Activated T-helper 1 cell treated with anti-CD3 and anti-CD28 coated beads, Interleukin-12 subunit alpha, Interleukin-12 subunit beta, Interleukin-2, Interleukin-4 antibody, amounts not matched to agents 30 ng/mL and 10 ng/mL and 1 ng/mL, durations not matched to agents 14 hours and 24 hours and 36 hours (primary cell): ENCODE measurements at regions not wholly inside any gene's neighbourhood (a gene's known extent, or its start where the extent isn't known, plus 50 kb on each side); places are given as distances from the start of the nearest gene placed in this dataset.

Source experiments
- DNase-seq: peaks from one replicate; pipeline ENCODE4 v3.0.0; 2021; ENCODE audit warnings: low spot score
- H3K27ac Mint-ChIP-seq: one replicate; pipeline ENCODE4 v1.8.0; 2021; ENCODE audit warnings: mild to moderate bottlenecking, mixed read lengths
- H3K27me3 Mint-ChIP-seq: one replicate; pipeline ENCODE4 v1.8.0; 2022; ENCODE audit warnings: mild to moderate bottlenecking, moderate library complexity, mixed read lengths; ENCODE audit not compliant: insufficient read depth
- H3K36me3 Mint-ChIP-seq: one replicate; pipeline ENCODE4 v1.8.0; 2021; ENCODE audit warnings: low read depth, mixed read lengths
- H3K4me1 Mint-ChIP-seq: one replicate; pipeline ENCODE4 v1.8.0; 2021; ENCODE audit warnings: low read depth, mixed read lengths
- H3K4me3 Mint-ChIP-seq: one replicate; pipeline ENCODE4 v1.8.0; 2021; ENCODE audit warnings: mild to moderate bottlenecking, moderate library complexity, mixed read lengths
- H3K9me3 Mint-ChIP-seq: one replicate; pipeline ENCODE4 v1.8.0; 2021; ENCODE audit warnings: mixed read lengths
- intact Hi-C: fragments of 100-400 bp; cut with micrococcal nuclease; formaldehyde crosslinking; loops from one replicate; pipeline ENCODE4 v1.15.1; 2024

DNA sequence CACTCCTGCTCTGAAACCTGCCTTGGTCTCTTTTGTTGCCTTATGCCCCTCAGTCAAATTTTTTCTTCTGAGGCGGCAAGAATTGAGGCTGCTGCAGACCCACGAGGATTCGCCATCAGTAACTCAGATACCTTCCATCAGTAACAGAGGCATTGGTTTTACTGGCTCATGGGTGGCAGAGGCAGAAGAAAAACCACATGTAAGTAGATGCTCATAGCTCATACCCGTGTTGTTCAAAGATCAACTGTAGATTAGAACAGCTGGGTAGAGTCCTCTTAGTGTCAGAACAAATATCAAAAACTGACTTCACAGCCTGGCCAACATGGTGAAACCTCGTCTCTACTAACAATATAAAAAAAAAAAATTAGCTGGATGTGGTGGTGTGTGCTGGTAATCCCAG lies 598.0 kb upstream of the SOX11 start:
- Mint-ChIP-seq H3K27ac (no peak overlapping the region), H3K27me3 (no peaks in the 10 kb centered on the region), H3K4me3 (no peak overlapping the region), H3K9me3 (peaks cover 8% of the 10 kb centered on the region), H3K36me3 (no peaks in the 10 kb centered on the region), H3K4me1 (no peaks in the 10 kb centered on the region)
- no peak for DNase-seq
- intact Hi-C loops = no loop called here

DNA sequence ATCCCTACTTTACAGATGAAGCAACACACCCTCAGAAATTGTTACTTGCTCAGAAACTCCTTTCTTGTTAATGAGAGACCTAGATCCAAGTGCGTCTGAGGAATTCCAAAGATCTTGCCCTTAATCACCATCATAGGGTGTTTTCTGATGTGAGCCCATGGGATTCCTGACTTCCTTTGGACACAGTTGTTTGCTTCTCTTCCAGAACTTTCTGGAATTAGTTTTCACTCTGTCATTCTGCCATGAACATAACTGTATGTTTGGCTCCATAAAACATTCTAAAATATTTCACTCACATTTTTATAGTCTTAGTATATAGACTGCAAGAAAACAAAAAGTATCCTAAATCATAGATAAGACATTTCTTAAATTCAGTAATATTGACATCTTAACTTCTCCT lies 593.9 kb upstream of the SOX11 start:
- DNase-seq = no peak
- no peaks in the 10 kb centered on the region for H3K4me1 Mint-ChIP-seq
- no peak overlapping the region for H3K27ac Mint-ChIP-seq
- no peaks in the 10 kb centered on the region for H3K27me3 Mint-ChIP-seq
- intact Hi-C loops = no loop called here
- no peak overlapping the region for H3K4me3 Mint-ChIP-seq
- no peaks in the 10 kb centered on the region for H3K36me3 Mint-ChIP-seq
- peaks cover 12% of the 10 kb centered on the region for H3K9me3 Mint-ChIP-seq

DNA sequence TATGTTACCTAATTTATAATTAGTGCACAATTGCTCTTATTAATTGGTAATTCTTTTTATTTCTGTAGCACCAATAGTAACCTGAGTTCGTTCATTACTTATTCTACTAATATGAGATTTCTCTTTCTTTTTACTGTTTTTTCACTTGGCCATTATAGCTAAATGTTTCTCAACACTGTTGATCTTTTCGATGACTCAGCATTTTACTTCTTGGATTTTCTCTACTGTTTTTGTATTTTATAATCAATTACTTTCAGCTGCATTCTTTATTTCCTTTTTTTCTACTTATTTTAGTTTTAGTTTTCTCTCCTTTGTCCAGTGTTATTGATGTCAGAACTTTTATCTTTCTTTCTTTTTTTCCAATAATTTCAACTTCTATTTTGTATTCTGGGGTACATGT lies 589.4 kb upstream of the SOX11 start:
- Mint-ChIP-seq H3K4me3 (no peak overlapping the region), H3K27ac (no peak overlapping the region), H3K36me3 (no peaks in the 10 kb centered on the region), H3K27me3 (no peaks in the 10 kb centered on the region), H3K4me1 (no peaks in the 10 kb centered on the region), H3K9me3 (peaks cover 13% of the 10 kb centered on the region)
- DNase-seq = no peak
- intact Hi-C loops = no loop called here

DNA sequence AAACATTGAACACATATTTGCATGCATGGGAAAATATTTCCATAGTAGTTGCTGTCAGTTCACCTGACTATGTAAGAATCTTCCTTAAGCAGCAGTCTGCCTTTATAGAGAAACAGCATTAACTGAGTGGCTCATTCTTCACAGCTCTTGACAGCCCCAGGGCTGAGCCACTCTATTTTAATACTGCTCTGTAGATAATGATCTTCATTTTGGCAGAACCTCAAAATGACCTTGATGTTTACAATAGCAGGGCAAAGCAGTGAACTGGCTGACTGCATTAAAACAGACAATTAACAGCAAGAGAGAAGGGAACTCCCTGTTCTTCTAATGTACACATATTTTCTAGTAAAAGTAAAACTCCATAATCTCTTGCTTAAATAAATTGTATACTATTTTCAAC lies 580.6 kb upstream of the SOX11 start:
- DNase-seq = no peak
- intact Hi-C loops = no loop called here
- Mint-ChIP-seq H3K4me3 (no peak overlapping the region), H3K27me3 (no peaks in the 10 kb centered on the region), H3K4me1 (no peaks in the 10 kb centered on the region), H3K9me3 (peaks cover 30% of the 10 kb centered on the region), H3K27ac (no peak overlapping the region), H3K36me3 (no peaks in the 10 kb centered on the region)

DNA sequence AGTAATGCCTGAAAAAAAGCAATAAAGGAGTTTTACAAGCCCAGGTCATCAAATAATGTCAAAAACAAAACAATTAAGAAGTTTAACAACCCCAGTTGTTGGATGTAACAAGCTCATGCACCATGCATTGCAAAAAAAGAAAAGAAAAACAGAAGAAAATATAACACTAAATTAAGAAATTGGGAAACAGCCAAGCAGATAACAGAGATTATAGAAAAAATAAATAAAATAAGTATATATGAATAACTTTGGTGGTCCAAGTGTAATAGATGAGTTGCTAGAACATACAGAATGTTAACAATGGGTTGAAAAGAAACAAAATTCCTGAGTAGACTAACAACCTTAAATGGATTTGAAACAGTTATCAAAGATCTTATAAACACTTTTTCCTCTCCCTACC lies 573.1 kb upstream of the SOX11 start:
- no peak overlapping the region for H3K27ac Mint-ChIP-seq

DNA sequence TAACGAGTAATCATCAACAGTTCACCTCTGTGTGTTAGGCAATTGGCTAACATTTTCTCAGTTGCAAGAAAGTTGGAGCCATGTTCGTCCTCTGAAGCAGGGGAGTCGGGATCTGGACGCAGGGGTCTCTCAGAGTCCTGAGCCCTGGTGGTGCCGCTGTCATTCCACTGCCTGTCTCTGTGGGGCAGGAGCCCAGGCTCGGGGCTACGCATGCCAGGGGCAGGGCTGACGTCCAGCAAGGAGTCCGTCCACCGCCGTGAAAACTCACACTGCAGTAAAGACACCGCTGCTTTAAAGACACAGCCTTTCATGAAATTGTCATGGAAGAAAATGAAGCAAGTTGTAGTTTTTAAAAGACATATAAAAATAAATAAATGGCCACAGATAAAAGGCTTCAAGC lies 571.1 kb upstream of the SOX11 start:
- Mint-ChIP-seq H3K27ac (no peak overlapping the region), H3K4me3 (no peak overlapping the region), H3K36me3 (no peaks in the 10 kb centered on the region), H3K27me3 (no peaks in the 10 kb centered on the region), H3K9me3 (no peaks in the 10 kb centered on the region), H3K4me1 (no peaks in the 10 kb centered on the region)
- intact Hi-C loops = no loop called here
- no peak for DNase-seq

More for the DNA sequence above, 573.1 kb upstream of the SOX11 start:
- DNase-seq = no peak
- Mint-ChIP-seq H3K4me1 (no peaks in the 10 kb centered on the region), H3K27me3 (no peaks in the 10 kb centered on the region), H3K9me3 (peaks cover 5% of the 10 kb centered on the region), H3K4me3 (no peak overlapping the region), H3K36me3 (no peaks in the 10 kb centered on the region)
- intact Hi-C loops = no loop called here

DNA sequence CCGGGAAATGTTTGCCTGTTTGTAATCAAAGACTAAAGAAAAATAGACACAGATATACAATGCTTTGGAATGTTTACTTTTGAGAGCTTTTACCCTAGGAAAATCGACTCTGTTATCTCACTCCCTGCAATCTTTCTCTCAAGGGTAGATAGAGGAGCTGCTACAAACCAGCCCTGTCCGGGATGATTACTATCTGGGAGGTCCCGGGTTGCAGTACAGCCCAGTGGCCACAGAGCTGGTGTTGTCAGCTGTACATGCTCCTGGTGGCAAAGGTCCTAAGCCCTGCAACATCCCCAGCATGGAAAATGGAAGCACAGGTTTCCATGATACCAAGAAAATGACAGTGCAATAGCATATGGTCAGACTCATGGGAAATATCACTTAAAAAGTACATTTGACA lies 570.5 kb upstream of the SOX11 start:
- no peak for DNase-seq
- H3K27me3 Mint-ChIP-seq = no peaks in the 10 kb centered on the region
- no peaks in the 10 kb centered on the region for H3K36me3 Mint-ChIP-seq
- intact Hi-C loops = no loop called here
- H3K4me3 Mint-ChIP-seq = no peak overlapping the region
- H3K27ac Mint-ChIP-seq = no peak overlapping the region
- H3K9me3 Mint-ChIP-seq = no peaks in the 10 kb centered on the region
- no peaks in the 10 kb centered on the region for H3K4me1 Mint-ChIP-seq

DNA sequence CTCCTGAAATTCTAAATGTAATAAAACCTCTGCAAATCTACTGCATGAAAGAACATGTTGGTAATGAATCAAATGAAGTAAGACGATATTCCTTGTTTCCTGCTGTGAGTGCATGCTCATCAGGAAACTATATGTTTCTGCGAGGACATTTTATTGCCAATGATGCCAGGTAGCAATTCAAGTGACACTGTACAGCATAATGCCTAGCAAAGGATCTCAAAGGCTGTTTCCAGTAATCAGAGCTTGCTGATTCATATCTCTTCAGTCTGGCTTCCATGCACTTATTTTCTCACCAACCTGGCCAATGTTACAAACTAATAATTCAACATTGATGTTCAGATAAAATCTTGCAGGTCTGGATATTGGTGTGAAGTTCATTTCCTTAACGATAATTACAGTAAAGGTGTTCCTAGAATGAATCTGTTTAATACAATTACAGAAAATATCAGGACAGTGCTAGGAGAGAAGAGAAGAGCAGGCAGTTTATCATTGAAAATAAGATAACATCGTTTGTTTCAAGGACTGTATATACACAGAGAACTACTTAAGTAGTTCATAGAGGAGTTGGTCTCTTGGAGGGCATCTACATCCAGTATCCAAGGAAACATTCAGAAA lies 568.5 kb upstream of the SOX11 start:
- Mint-ChIP-seq H3K27ac (no peak overlapping the region), H3K4me1 (no peaks in the 10 kb centered on the region), H3K27me3 (no peaks in the 10 kb centered on the region), H3K36me3 (no peaks in the 10 kb centered on the region), H3K4me3 (no peak overlapping the region), H3K9me3 (no peaks in the 10 kb centered on the region)
- no peak for DNase-seq
- intact Hi-C loops = no loop called here

DNA sequence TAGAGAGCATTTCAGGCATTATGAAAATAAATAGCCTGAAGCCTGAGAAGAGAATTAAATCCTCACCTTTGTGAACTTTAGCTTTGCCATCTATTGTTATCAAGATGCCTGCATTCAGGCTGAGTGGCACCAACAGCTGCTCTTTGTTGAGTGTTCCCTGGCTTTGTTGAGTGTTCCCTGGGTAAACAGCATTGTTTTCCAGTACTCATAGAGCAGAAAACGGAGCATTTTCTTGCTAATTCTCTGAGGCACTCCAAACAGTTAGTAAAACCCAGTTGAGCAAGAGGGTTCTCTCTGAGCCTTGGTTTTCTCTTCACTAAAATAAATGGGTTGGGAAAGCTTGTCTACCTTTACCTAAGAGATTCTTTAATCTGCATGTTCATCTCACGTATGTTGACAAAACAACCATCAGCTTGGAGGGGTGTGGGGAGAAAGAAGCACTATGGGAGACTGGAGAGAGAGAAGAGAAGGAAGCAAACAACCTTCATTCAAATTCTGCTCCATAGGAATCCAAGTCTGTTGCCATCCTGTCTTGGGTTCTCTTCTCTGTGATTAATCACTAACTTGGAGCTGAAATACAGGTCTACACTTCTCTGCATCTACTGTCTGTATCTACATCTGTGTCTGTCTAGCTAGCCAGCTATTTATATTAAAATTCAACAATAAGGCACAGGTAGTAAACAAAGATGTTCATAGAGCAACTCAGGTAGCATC lies 567.0 kb upstream of the SOX11 start:
- Mint-ChIP-seq H3K4me3 (no peak overlapping the region), H3K36me3 (no peaks in the 10 kb centered on the region), H3K27ac (no peak overlapping the region), H3K4me1 (no peaks in the 10 kb centered on the region), H3K9me3 (no peaks in the 10 kb centered on the region), H3K27me3 (no peaks in the 10 kb centered on the region)
- intact Hi-C loops = no loop called here
- no peak for DNase-seq

DNA sequence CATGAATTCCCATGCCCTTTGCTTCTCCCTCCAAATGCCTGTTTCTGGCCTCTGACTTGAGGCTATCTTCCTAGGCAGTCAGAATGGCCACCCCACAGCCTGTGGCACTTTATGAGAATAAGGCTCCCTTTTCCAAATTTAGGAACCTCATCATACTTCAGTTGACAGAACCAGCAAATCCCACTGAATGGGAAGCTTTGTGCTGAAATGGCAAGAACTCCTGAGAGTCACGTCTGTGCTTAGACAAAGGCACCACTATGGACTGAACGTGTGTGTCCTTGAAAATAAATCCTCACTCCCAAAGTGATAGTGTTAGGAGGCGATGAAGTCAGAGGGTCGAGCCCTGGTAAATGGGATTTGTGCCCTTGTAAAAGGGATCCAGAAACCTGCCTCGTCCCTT lies 559.9 kb upstream of the SOX11 start:
- H3K9me3 Mint-ChIP-seq = peaks cover 17% of the 10 kb centered on the region
- no peaks in the 10 kb centered on the region for H3K4me1 Mint-ChIP-seq
- no peak overlapping the region for H3K27ac Mint-ChIP-seq
- no peak overlapping the region for H3K4me3 Mint-ChIP-seq
- H3K27me3 Mint-ChIP-seq = no peaks in the 10 kb centered on the region
- intact Hi-C loops = no loop called here
- H3K36me3 Mint-ChIP-seq = no peaks in the 10 kb centered on the region
- no peak for DNase-seq

DNA sequence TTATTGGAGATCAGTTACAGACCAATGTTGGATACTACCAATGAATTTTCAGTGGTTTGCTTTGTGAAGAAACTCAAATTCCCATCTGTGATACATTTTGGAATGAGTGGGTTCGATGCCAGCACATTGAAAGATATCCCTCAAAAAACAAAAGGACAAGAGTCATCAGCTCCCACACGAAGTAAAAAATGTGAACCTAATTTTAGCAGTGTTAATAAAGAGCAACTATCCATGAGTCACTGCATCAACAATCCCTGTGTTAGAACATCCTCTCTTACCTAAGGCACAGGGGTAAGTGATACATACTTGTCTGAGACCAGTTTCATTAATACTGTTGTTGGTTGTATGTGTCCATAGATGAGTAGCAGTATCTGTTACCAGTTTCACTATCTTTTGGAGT lies 551.8 kb upstream of the SOX11 start:
- no peak for DNase-seq
- Mint-ChIP-seq H3K4me3 (no peak overlapping the region), H3K27me3 (no peaks in the 10 kb centered on the region), H3K27ac (no peak overlapping the region), H3K4me1 (no peaks in the 10 kb centered on the region), H3K36me3 (no peaks in the 10 kb centered on the region), H3K9me3 (peaks cover 9% of the 10 kb centered on the region)
- intact Hi-C loops = no loop called here

DNA sequence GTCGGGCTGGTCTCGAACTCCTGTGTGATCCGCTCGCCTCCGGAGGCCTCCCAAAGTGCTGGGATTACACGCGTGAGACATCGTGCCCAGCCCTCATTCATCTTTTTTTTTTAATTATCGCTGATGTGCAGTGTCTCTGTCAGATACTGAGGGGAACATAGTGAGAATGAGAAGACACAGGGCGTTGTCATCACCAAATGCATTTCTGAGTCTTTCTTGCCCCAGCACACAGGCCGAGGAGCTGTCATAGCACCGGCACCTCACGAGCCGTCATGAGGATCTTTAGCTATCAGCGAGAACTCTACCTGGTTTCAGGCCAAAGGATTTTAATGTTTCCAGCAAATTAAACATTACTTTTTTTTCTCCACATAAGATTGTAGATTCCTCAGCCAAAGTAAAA lies 548.0 kb upstream of the SOX11 start:
- no peaks in the 10 kb centered on the region for H3K4me1 Mint-ChIP-seq
- DNase-seq = no peak
- no peaks in the 10 kb centered on the region for H3K36me3 Mint-ChIP-seq
- intact Hi-C loops = no loop called here
- no peaks in the 10 kb centered on the region for H3K27me3 Mint-ChIP-seq
- peaks cover 19% of the 10 kb centered on the region for H3K9me3 Mint-ChIP-seq
- H3K27ac Mint-ChIP-seq = no peak overlapping the region
- no peak overlapping the region for H3K4me3 Mint-ChIP-seq

DNA sequence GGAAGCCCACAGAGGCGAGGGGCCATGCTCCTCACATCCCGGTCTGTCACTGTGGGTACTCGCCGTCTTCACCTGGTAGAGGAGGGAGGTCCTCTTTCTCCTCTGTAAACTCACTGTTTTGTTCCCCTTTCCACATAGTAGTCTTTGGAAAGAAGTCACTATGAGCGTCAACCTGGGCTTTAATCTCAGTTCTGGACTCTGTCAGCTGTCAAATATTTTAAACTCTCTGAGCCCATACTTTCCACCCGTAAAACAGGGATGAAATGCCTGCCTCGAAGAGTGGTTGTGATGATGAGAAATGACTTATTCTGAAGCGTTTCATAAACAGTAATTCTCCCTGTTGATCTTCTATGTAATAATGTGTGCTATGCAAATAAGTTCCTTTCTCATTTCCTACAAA lies 547.1 kb upstream of the SOX11 start:
- no peaks in the 10 kb centered on the region for H3K36me3 Mint-ChIP-seq

DNA sequence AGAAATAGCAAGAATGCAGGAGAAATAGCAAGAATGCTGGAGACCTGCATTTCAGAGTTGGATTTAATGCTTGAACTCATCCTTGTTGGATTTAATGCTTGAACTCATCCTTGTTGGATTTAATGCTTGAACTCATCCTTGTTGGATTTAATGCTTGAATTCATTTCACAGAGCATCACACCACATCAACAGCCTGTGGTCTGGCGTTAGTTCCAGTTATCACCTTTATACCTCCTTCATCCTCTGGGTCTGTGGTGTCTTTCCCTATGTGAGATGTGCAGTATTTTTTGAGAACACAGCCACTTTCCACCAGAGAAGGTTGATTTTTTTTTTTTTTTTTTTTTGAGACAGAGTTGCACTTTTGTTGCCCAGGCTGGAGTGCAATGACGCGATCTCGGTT lies 546.4 kb upstream of the SOX11 start:
- H3K36me3 Mint-ChIP-seq = no peaks in the 10 kb centered on the region
- H3K27ac Mint-ChIP-seq = no peak overlapping the region
- no peaks in the 10 kb centered on the region for H3K4me1 Mint-ChIP-seq
- H3K27me3 Mint-ChIP-seq = no peaks in the 10 kb centered on the region
- H3K4me3 Mint-ChIP-seq = no peak overlapping the region
- intact Hi-C loops = no loop called here
- peaks cover 22% of the 10 kb centered on the region for H3K9me3 Mint-ChIP-seq
- no peak for DNase-seq

More for the DNA sequence above, 547.1 kb upstream of the SOX11 start:
- no peak for DNase-seq
- Mint-ChIP-seq H3K27me3 (no peaks in the 10 kb centered on the region), H3K4me1 (no peaks in the 10 kb centered on the region), H3K9me3 (peaks cover 22% of the 10 kb centered on the region), H3K4me3 (no peak overlapping the region), H3K27ac (no peak overlapping the region)
- intact Hi-C loops = no loop called here
